ENCODE measurements at regions not wholly inside any gene's neighbourhood (a gene's known extent, or its start where the extent isn't known, plus 50 kb on each side); places are given as distances from the start of the nearest gene placed in this dataset.

- Histone ChIP-seq H3K36me3 (no peaks in the 10 kb centered on the region), H3K9me3 (no peaks in the 10 kb centered on the region), H3K27ac (replicated peaks in 1 of 4) (no peak overlapping the region), H3K4me1 (peaks cover 13 to 23% (median 17%) of the 10 kb centered on the region in 4 donors), H3K27me3 (peaks cover 0 to 3% (median 0%) of the 10 kb centered on the region in 4 donors), H3K4me3 (no peak overlapping the region)
- TF ChIP-seq EP300 (IDR thresholded peaks at IDR 0.05) (no peak), CTCF (IDR thresholded peaks at IDR 0.05) (no peak), POLR2A (IDR thresholded peaks at IDR 0.05; ENCODE audit: low read depth) (no peak)
- intact Hi-C loops (cut with DNase I) = no loop called here
- 85% methylated on average over 6 of the region's 6 CpGs for whole genome bisulfite sequencing
- peak; percentile 60 for DNase-seq (ENCODE audit: extremely low spot score)
Measured at GRCh38 chr2:105521616-105522015, 122.8 kb upstream of the FHL2 start.

- Histone ChIP-seq H3K4me1 (peaks cover 16 to 24% (median 18%) of the 10 kb centered on the region in 4 donors), H3K27ac (replicated peaks in 1 of 4) (no peak overlapping the region), H3K4me3 (no peak overlapping the region), H3K9me3 (no peaks in the 10 kb centered on the region), H3K36me3 (no peaks in the 10 kb centered on the region), H3K27me3 (no peaks in the 10 kb centered on the region)
- DNase-seq (ENCODE audit: extremely low spot score) = no peak
- 10% methylated on average over 1 of the region's 1 CpG for WGBS
- intact Hi-C loops (cut with DNase I) = no loop called here
- TF ChIP-seq CTCF (IDR thresholded peaks at IDR 0.05) (peak; percentile 56 to 57 (median 56)), POLR2A (IDR thresholded peaks at IDR 0.05; ENCODE audit: low read depth) (no peak)
Measured at GRCh38 chr2:105521176-105521575, 122.3 kb upstream of the FHL2 start.

GRCh38 chr2:105519516-105519915 lies 120.7 kb upstream of the FHL2 start:
- WGBS = 73% methylated on average over 3 of the region's 3 CpGs
- Histone ChIP-seq H3K9me3 (no peaks in the 10 kb centered on the region), H3K27me3 (no peaks in the 10 kb centered on the region), H3K36me3 (no peaks in the 10 kb centered on the region), H3K27ac (replicated peaks in 1 of 4) (no peak overlapping the region), H3K4me3 (no peak overlapping the region), H3K4me1 (peaks cover 23 to 31% (median 29%) of the 10 kb centered on the region in 4 donors)
- TF ChIP-seq POLR2A (IDR thresholded peaks at IDR 0.05; ENCODE audit: low read depth) = no peak
- no peak for TF ChIP-seq POLR2AphosphoS5 (IDR thresholded peaks at IDR 0.05)
- no peak for TF ChIP-seq CTCF (IDR thresholded peaks at IDR 0.05)
- TF ChIP-seq EP300 (IDR thresholded peaks at IDR 0.05) = no peak
- no peak for DNase-seq (ENCODE audit: extremely low spot score)
- intact Hi-C loops (cut with DNase I) = loop anchor here (2.0 kb wide), 1 partner anchor 151 kb away; no protein-coding TSS in a partner anchor

- TF ChIP-seq EP300 (IDR thresholded peaks at IDR 0.05) (no peak), POLR2A (IDR thresholded peaks at IDR 0.05; ENCODE audit: low read depth) (no peak), POLR2AphosphoS5 (IDR thresholded peaks at IDR 0.05) (no peak), CTCF (IDR thresholded peaks at IDR 0.05) (no peak)
- no peak overlapping the region for H3K27ac ChIP-seq (replicated peaks in 1 of 4)
- peak; percentile 87 for DNase-seq (ENCODE audit: extremely low spot score)
- no peaks in the 10 kb centered on the region for H3K36me3 ChIP-seq
- no peaks in the 10 kb centered on the region for H3K9me3 ChIP-seq
- intact Hi-C loops (cut with DNase I) = loop anchor here (2.0 kb wide), 1 partner anchor 150 kb away; no protein-coding TSS in a partner anchor
- 93% methylated on average over 3 of the region's 6 CpGs for WGBS
- H3K27me3 ChIP-seq = no peaks in the 10 kb centered on the region
- H3K4me3 ChIP-seq = no peak overlapping the region
- H3K4me1 ChIP-seq = peaks cover 23 to 31% (median 29%) of the 10 kb centered on the region in 4 donors
Measured at GRCh38 chr2:105518897-105519296, 120.0 kb upstream of the FHL2 start.

Measured in esophagus muscularis mucosa (tissue), 4 donors.